Brain microvascular endothelial cell (primary cell): ENCODE measurements at regions not wholly inside any gene's neighbourhood (a gene's known extent, or its start where the extent isn't known, plus 50 kb on each side); places are given as distances from the start of the nearest gene placed in this dataset.

Experiments used
- DNase-seq: peaks from one replicate; pipeline ENCODE4 v3.0.0-alpha.2; 2020
- H3K27ac ChIP-seq: fragments of 250-450 bp; sonication (Bioruptor Pico); 2 replicates; pipeline ENCODE4 v1.5.1; 2020; ENCODE audit warnings: mild to moderate bottlenecking, moderate library complexity
- H3K27me3 ChIP-seq: fragments of 250-450 bp; sonication (Bioruptor Pico); replicated peaks from 2 replicates; pipeline ENCODE4 v1.5.1; 2020; ENCODE audit warnings: mild to moderate bottlenecking
- H3K36me3 ChIP-seq: fragments of 250-450 bp; sonication (Bioruptor Pico); replicated peaks from 2 replicates; pipeline ENCODE4 v1.5.1; 2020; ENCODE audit warnings: mild to moderate bottlenecking
- H3K4me3 ChIP-seq: 2 replicates; pipeline ENCODE4 v1.5.1; 2011; ENCODE audit warnings: low read depth, mild to moderate bottlenecking, control low read depth, low read length, moderate library complexity
- CTCF ChIP-seq: IDR thresholded peaks from 2 replicates; pipeline ENCODE4 v1.5.1; 2011; ENCODE audit warnings: low read depth, mild to moderate bottlenecking, moderate library complexity, low read length, control low read depth, inconsistent platforms; ENCODE audit errors: missing control alignments
- in situ Hi-C: cut with HindIII; loops from 2 replicates; pipeline ENCODE4 v1.10.0; 2017; ENCODE audit warnings: low sequenced_read_pairs, low pct_ligation_motif_present

GRCh38 chr20:7180256-7181045 lies 413.0 kb downstream of the BMP2 start:
- DNase-seq = no peak
- H3K4me3 ChIP-seq = no peak overlapping the region
- H3K36me3 ChIP-seq = no peaks in the 10 kb centered on the region
- H3K27me3 ChIP-seq = no peaks in the 10 kb centered on the region
- no peak for TF ChIP-seq CTCF
- in situ Hi-C loops = no loop called here
- H3K27ac ChIP-seq = no peak overlapping the region

- Histone ChIP-seq H3K36me3 (no peaks in the 10 kb centered on the region), H3K4me3 (no peak overlapping the region), H3K27me3 (no peaks in the 10 kb centered on the region), H3K27ac (no peak overlapping the region)
- TF ChIP-seq CTCF = no peak
- DNase-seq = no peak
- in situ Hi-C loops = no loop called here
Observed at GRCh38 chr20:7189231-7189630, 421.7 kb downstream of the BMP2 start.

- H3K27ac ChIP-seq = no peak overlapping the region
- H3K36me3 ChIP-seq = no peaks in the 10 kb centered on the region
- DNase-seq = no peak
- no peak for TF ChIP-seq CTCF
- in situ Hi-C loops = no loop called here
- H3K27me3 ChIP-seq = no peaks in the 10 kb centered on the region
- H3K4me3 ChIP-seq = no peak overlapping the region
Observed at GRCh38 chr20:7193681-7194080, 426.2 kb downstream of the BMP2 start.

GRCh38 chr20:7195704-7196103 lies 428.2 kb downstream of the BMP2 start:
- peak; percentile 85 for DNase-seq
- no peak overlapping the region for H3K27ac ChIP-seq
- no peaks in the 10 kb centered on the region for H3K36me3 ChIP-seq
- no peaks in the 10 kb centered on the region for H3K27me3 ChIP-seq
- no peak overlapping the region for H3K4me3 ChIP-seq
- in situ Hi-C loops = no loop called here
- TF ChIP-seq CTCF = no peak

- H3K36me3 ChIP-seq = no peaks in the 10 kb centered on the region
- DNase-seq = no peak
- H3K27ac ChIP-seq = no peak overlapping the region
- in situ Hi-C loops = no loop called here
- no peaks in the 10 kb centered on the region for H3K27me3 ChIP-seq
- TF ChIP-seq CTCF = no peak
- no peak overlapping the region for H3K4me3 ChIP-seq
Observed at GRCh38 chr20:7196481-7196880, 429.0 kb downstream of the BMP2 start.

GRCh38 chr20:7199861-7200260 lies 432.4 kb downstream of the BMP2 start:
- H3K4me3 ChIP-seq = no peak overlapping the region
- in situ Hi-C loops = no loop called here
- no peaks in the 10 kb centered on the region for H3K36me3 ChIP-seq
- DNase-seq = no peak
- no peak for TF ChIP-seq CTCF
- no peak overlapping the region for H3K27ac ChIP-seq
- no peaks in the 10 kb centered on the region for H3K27me3 ChIP-seq
